Coronary artery (tissue), 2 donors: ENCODE measurements at regions not wholly inside any gene's neighbourhood (a gene's known extent, or its start where the extent isn't known, plus 50 kb on each side); places are given as distances from the start of the nearest gene placed in this dataset.
"Not testable (repeated sequence)": the region's sequence is repeated elsewhere in the genome, so short reads cannot be mapped to it uniquely, and the experiment has no call there.

Source experiments
- DNase-seq: peaks from one replicate; pipeline ENCODE4 v3.0.0-alpha.2; 2017; ENCODE audit warnings: low spot score
- H3K27ac ChIP-seq, 2 donors: fragments of 200-600 bp; sonication (generic); one replicate each; pipeline ENCODE4 v1.5.1; 2016 to 2019
- H3K4me3 ChIP-seq: fragments of 200-600 bp; sonication (generic); 2 replicates; pipeline ENCODE4 v1.5.1; 2016; ENCODE audit warnings: mild to moderate bottlenecking, moderate library complexity
- TF ChIP-seq, protein P1 (sequence below): fragments of 200-600 bp; sonication (generic); IDR thresholded peaks from one replicate; pipeline ENCODE4 v1.5.1; 2019; ENCODE audit warnings: antibody characterized with exemption

GRCh38 chr4:127379499-127379898 is 253.3 kb upstream of the INTU start:
- Histone ChIP-seq H3K27ac (no peak overlapping the region), H3K4me3 (no peak overlapping the region)
- TF ChIP-seq, protein P1, sequence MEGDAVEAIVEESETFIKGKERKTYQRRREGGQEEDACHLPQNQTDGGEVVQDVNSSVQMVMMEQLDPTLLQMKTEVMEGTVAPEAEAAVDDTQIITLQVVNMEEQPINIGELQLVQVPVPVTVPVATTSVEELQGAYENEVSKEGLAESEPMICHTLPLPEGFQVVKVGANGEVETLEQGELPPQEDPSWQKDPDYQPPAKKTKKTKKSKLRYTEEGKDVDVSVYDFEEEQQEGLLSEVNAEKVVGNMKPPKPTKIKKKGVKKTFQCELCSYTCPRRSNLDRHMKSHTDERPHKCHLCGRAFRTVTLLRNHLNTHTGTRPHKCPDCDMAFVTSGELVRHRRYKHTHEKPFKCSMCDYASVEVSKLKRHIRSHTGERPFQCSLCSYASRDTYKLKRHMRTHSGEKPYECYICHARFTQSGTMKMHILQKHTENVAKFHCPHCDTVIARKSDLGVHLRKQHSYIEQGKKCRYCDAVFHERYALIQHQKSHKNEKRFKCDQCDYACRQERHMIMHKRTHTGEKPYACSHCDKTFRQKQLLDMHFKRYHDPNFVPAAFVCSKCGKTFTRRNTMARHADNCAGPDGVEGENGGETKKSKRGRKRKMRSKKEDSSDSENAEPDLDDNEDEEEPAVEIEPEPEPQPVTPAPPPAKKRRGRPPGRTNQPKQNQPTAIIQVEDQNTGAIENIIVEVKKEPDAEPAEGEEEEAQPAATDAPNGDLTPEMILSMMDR, result no peak
- DNase-seq, result no peak

GRCh38 chr4:127379948-127380347 is 252.8 kb upstream of the INTU start:
- not testable (repeated sequence) for DNase-seq, H3K4me3 ChIP-seq, H3K27ac ChIP-seq

DNA sequence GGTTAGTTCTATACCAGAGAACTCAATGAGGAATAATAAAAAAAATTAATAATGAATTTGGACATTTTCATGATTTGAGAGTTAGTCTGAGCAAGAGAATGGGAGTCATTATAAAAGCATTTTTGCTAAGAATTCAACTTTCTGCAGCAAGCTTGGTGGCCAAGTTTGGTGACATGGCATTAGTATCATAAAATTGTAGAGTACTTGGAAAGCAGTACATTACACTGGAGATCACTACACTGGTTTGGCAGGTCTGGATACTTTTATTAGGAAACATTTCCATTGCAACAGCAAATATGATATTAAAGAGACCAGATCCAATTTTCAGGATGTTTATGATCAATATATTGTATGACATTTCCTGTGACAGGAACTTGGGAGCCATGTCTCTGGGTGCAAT is 249.1 kb upstream of the INTU start:
- no peak overlapping the region for H3K27ac ChIP-seq
- TF ChIP-seq, protein P1, result no peak
- H3K4me3 ChIP-seq, result no peak overlapping the region
- no peak for DNase-seq

DNA sequence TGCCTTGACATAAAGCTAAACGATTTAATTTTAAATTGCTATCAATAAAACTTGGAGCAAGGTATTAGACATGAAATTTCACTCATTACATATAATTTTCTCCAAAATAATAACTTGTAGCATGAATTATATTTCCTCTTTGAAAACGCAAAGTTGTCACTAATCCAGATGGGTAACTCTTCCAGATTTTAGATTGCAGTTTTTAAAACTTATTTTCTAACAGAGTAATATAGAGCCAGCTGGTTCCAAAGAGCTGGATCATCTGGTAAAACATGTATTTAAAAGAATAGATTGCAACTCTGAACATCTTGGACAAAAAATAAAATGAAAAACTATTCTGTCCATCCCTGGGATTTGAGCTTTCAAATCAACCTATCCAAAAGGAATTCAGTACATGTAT is 238.2 kb upstream of the INTU start:
- no peak overlapping the region for H3K4me3 ChIP-seq
- TF ChIP-seq, protein P1, result no peak
- DNase-seq, result no peak
- no peak overlapping the region for H3K27ac ChIP-seq

GRCh38 chr4:127400276-127400675 is 232.5 kb upstream of the INTU start:
- Histone ChIP-seq H3K27ac (no peak overlapping the region), H3K4me3 (no peak overlapping the region)
- TF ChIP-seq, protein P1, result no peak
- no peak for DNase-seq

DNA sequence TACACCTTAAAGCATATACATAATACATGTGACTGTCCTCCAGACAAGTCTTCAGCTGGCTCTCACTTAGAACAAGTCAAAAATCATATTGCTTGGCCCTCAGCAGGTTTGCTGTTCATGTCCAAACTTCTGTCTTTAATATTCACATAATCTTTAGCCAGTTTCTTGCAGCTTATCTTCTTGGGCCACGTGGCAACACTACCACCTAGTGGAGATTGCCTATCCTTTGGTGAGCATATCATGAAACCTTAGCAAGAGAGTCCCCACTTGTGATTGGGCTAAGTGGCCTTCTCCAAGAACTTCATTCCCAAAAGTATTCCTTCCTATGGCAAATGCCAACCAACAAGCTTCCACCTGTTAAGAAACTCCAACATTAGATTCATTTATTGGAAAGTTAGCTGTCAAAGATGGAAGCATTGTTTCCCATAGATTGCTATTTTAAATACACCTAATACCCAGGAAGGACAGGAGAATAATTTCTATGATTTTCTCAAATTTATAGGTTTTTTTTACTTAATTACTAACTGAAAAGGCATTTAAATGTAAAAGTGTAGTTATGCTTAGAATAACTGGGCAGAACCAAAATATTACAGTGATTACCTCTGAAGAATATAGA is 231.9 kb upstream of the INTU start:
- TF ChIP-seq, protein P1, result peak; percentile 26
- Histone ChIP-seq H3K27ac (no peak overlapping the region), H3K4me3 (no peak overlapping the region)
- no peak for DNase-seq

GRCh38 chr4:127403471-127404084 is 229.2 kb upstream of the INTU start:
- no peak for DNase-seq
- Histone ChIP-seq H3K27ac (no peak overlapping the region), H3K4me3 (no peak overlapping the region)
- TF ChIP-seq, protein P1, result no peak
